B cell (primary cell): ENCODE measurements at regions not wholly inside any gene's neighbourhood (a gene's known extent, or its start where the extent isn't known, plus 50 kb on each side); places are given as distances from the start of the nearest gene placed in this dataset.

Experiments used
- ATAC-seq: fragments of 200-7000 bp; cut with Tn5 transposase; one replicate; pipeline ENCODE4 v1.10.0; 2021; ENCODE audit warnings: low read depth, mild to moderate bottlenecking, moderate number of reproducible peaks, moderate library complexity
- CTCF ChIA-PET: fragments of 350-600 bp; sonication (Branson Sonifier 250); formaldehyde crosslinking; loops from one replicate; lab custom pipeline; 2021; ENCODE audit warnings: antibody characterized with exemption, inconsistent platforms; lab: Charles Lee
- POLR2A ChIA-PET: fragments of 350-600 bp; sonication (Branson Sonifier 250); formaldehyde crosslinking; loops from one replicate; lab custom pipeline; 2021; ENCODE audit warnings: antibody characterized with exemption; lab: Charles Lee
- DNase-seq: peaks from one replicate; pipeline ENCODE4 v3.0.0; 2013
- H2AFZ ChIP-seq: 2 replicates; pipeline ENCODE4 v1.6.1; 2012; ENCODE audit warnings: mild to moderate bottlenecking, low read depth, low read length; ENCODE audit not compliant: insufficient read depth, poor library complexity, severe bottlenecking
- H3K27ac ChIP-seq, 2 donors: 1 replicate in 1 of 2; 2 replicates in 1 of 2; pipeline ENCODE4 v1.5.1; 2012 to 2013; ENCODE audit warnings: low read length in 2 of 2, mild to moderate bottlenecking in 2 of 2, moderate library complexity in 1 of 2
- H3K27me3 ChIP-seq, 4 experiments: fragments of 200-600 bp in 1 of 4; sonication (generic) in 1 of 4; replicated peaks in 1 of 4; 1 replicate in 2 of 4; 2 replicates in 2 of 4; pipeline versions ENCODE4 v1.6.1 to v1.7.0; 2013 to 2016; ENCODE audit warnings: low read length in 3 of 4, mild to moderate bottlenecking in 2 of 4, mixed read lengths in 1 of 4, moderate library complexity in 1 of 4; ENCODE audit not compliant: insufficient read depth in 4 of 4, control insufficient read depth in 3 of 4; ENCODE audit errors: control extremely low read depth in 1 of 4
- H3K36me3 ChIP-seq, 2 experiments: replicated peaks in 1 of 2; 1 replicate in 1 of 2; 2 replicates in 1 of 2; pipeline versions ENCODE4 v1.6.1 to v1.7.1; 2013; ENCODE audit warnings: low read length in 1 of 2; ENCODE audit not compliant: insufficient read depth in 2 of 2, control insufficient read depth in 1 of 2; ENCODE audit errors: control extremely low read depth in 1 of 2, extremely low read depth in 1 of 2
- H3K4me1 ChIP-seq, 2 donors: fragments of 200-600 bp in 1 of 2; sonication (generic) in 1 of 2; 1 replicate in 1 of 2; 2 replicates in 1 of 2; pipeline versions ENCODE4 v1.5.1 to v1.6.1; 2013 to 2017; ENCODE audit warnings: low read length in 2 of 2; ENCODE audit not compliant: control insufficient read depth in 2 of 2, insufficient read depth in 2 of 2
- H3K4me2 ChIP-seq: replicated peaks from 2 replicates; pipeline ENCODE3; 2012; ENCODE audit warnings: mild to moderate bottlenecking, low read depth, low read length; ENCODE audit not compliant: poor library complexity, severe bottlenecking
- H3K4me3 ChIP-seq, 5 experiments: fragments of 200-600 bp in 1 of 5; sonication (generic) in 1 of 5; 1 replicate in 3 of 5; 2 replicates in 2 of 5; pipeline versions ENCODE4 v1.5.1 to v1.7.0; 2011 to 2016; ENCODE audit warnings: low read length in 4 of 5, mild to moderate bottlenecking in 4 of 5, low read depth in 2 of 5, control low read depth in 1 of 5, moderate library complexity in 1 of 5; ENCODE audit not compliant: insufficient read depth in 1 of 5; ENCODE audit errors: control extremely low read depth in 1 of 5, extremely low read depth in 1 of 5
- H3K79me2 ChIP-seq: fragments of 200-600 bp; sonication (generic); one replicate; pipeline ENCODE4 v1.6.0; 2016; ENCODE audit warnings: low read length; ENCODE audit not compliant: control insufficient read depth, insufficient read depth
- H3K9ac ChIP-seq: fragments of 200-600 bp; sonication (generic); 2 replicates; pipeline ENCODE4 v1.6.1; 2017; ENCODE audit warnings: mild to moderate bottlenecking, low read length, moderate library complexity
- H3K9me3 ChIP-seq, 3 donors: one replicate each; pipeline versions ENCODE4 v1.6.1 to v1.7.1; 2013; ENCODE audit warnings: low read length in 2 of 3; ENCODE audit not compliant: control insufficient read depth in 2 of 3, insufficient read depth in 1 of 3; ENCODE audit errors: control extremely low read depth in 1 of 3
- H4K20me1 ChIP-seq: 2 replicates; pipeline ENCODE4 v1.6.0; 2012; ENCODE audit warnings: mild to moderate bottlenecking, low read length; ENCODE audit not compliant: insufficient read depth, control insufficient read depth, poor library complexity, severe bottlenecking
- H3K27ac Mint-ChIP-seq: one replicate; pipeline ENCODE4 v1.8.0; 2021; ENCODE audit warnings: mixed read lengths
- H3K27me3 Mint-ChIP-seq: one replicate; pipeline ENCODE4 v1.8.0; 2021; ENCODE audit warnings: mixed read lengths
- H3K4me1 Mint-ChIP-seq: one replicate; pipeline ENCODE4 v1.8.0; 2021; ENCODE audit warnings: mixed read lengths
- H3K4me3 Mint-ChIP-seq: one replicate; pipeline ENCODE4 v1.8.0; 2021; ENCODE audit warnings: mixed read lengths
- H3K9me3 Mint-ChIP-seq: one replicate; pipeline ENCODE4 v1.8.0; 2022; ENCODE audit warnings: mixed read lengths; ENCODE audit not compliant: insufficient read depth
- EZH2 ChIP-seq: IDR thresholded peaks from 2 replicates; pipeline ENCODE4 v1.6.1; 2012; ENCODE audit warnings: borderline replicate concordance, low read depth, mild to moderate bottlenecking, moderate library complexity, low read length; ENCODE audit not compliant: insufficient read depth, poor library complexity, severe bottlenecking
- WGBS: methylation state at CpG from one replicate; pipeline ENCODE4 v1.1.5; 2013; ENCODE audit warnings: missing lambda C conversion rate; ENCODE audit not compliant: insufficient coverage; 5-methylcytosine and 5-hydroxymethylcytosine counted together
- intact Hi-C: fragments of 100-400 bp; cut with micrococcal nuclease; formaldehyde crosslinking; loops from one replicate; pipeline ENCODE4 v1.10.0; 2022
- TF ChIP-seq, protein P1 (sequence below): fragments of 200-600 bp; IDR thresholded peaks from one replicate; pipeline ENCODE4 v1.8.0; 2022; ENCODE audit warnings: antibody characterized with exemption, mild to moderate bottlenecking

DNA sequence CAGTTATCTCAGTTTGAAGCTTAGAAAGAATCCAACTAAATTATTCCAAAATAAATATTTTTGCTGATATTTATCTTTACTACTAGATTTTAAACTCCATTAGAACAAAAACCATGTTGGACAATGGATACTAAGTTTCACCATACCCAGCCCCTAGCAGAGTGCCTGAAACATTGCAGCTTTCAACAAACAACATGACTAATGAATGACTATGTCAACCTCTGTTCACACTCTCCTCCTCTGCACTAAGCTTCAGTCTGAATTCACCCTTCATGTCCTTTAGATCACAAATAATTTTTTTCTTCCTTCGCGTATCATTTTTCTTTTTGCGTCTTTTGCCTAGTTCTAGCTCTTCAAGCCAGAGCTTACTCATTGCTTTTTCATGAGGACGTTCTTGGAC lies 315.2 kb downstream of the PCDH10 start:
- Histone ChIP-seq H3K4me1 (no peaks in the 10 kb centered on the region), H2AFZ (no peak overlapping the region), H3K9ac (no peak overlapping the region), H3K9me3 (peaks cover 0 to 4% (median 0%) of the 10 kb centered on the region in 3 donors), H3K36me3 (no peaks in the 10 kb centered on the region), H3K4me2 (no peak overlapping the region), H4K20me1 (no peaks in the 10 kb centered on the region), H3K79me2 (no peaks in the 10 kb centered on the region), H3K27ac (no peak overlapping the region), H3K4me3 (no peak overlapping the region), H3K27me3 (no peaks in the 10 kb centered on the region)
- peaks cover 6% of the 10 kb centered on the region for H3K9me3 Mint-ChIP-seq
- intact Hi-C loops: no loop called here
- no peak for DNase-seq
- TF ChIP-seq, protein P1, sequence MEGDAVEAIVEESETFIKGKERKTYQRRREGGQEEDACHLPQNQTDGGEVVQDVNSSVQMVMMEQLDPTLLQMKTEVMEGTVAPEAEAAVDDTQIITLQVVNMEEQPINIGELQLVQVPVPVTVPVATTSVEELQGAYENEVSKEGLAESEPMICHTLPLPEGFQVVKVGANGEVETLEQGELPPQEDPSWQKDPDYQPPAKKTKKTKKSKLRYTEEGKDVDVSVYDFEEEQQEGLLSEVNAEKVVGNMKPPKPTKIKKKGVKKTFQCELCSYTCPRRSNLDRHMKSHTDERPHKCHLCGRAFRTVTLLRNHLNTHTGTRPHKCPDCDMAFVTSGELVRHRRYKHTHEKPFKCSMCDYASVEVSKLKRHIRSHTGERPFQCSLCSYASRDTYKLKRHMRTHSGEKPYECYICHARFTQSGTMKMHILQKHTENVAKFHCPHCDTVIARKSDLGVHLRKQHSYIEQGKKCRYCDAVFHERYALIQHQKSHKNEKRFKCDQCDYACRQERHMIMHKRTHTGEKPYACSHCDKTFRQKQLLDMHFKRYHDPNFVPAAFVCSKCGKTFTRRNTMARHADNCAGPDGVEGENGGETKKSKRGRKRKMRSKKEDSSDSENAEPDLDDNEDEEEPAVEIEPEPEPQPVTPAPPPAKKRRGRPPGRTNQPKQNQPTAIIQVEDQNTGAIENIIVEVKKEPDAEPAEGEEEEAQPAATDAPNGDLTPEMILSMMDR: no peak
- TF ChIP-seq EZH2: no peak
- POLR2A ChIA-PET: no interaction called here
- 100% methylated on average over 3 of the region's 4 CpGs for WGBS
- no peak overlapping the region for H3K27ac Mint-ChIP-seq
- CTCF ChIA-PET: no interaction called here
- H3K27me3 Mint-ChIP-seq: no peaks in the 10 kb centered on the region
- no peaks in the 10 kb centered on the region for H3K4me1 Mint-ChIP-seq
- no peak for ATAC-seq
- H3K4me3 Mint-ChIP-seq: no peak overlapping the region

DNA sequence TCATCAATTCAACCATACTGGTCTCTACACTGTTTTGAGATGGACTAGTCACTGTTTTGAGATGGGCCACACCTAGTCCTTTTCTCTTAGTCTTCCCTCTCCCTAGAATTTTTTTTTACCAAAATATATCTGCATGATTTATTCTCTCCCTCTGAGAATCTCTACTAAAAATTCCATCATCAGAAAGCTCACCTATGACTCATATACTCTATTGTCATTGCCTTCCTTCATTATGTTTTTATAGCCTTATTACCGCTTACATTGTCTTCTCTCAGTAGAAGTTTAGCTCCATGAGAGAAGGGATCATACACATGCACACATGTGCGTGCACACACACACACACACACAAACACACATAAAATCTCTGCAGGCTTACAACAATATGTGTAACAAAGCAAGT lies 303.6 kb downstream of the PCDH10 start:
- Histone ChIP-seq H3K4me1 (no peaks in the 10 kb centered on the region), H3K9ac (no peak overlapping the region), H4K20me1 (no peaks in the 10 kb centered on the region), H3K9me3 (peaks cover 0 to 4% (median 0%) of the 10 kb centered on the region in 3 donors), H3K27ac (no peak overlapping the region), H3K36me3 (no peaks in the 10 kb centered on the region), H2AFZ (no peak overlapping the region), H3K4me2 (no peak overlapping the region), H3K4me3 (no peak overlapping the region), H3K27me3 (no peaks in the 10 kb centered on the region), H3K79me2 (no peaks in the 10 kb centered on the region)
- Mint-ChIP-seq H3K9me3 (peaks cover 3% of the 10 kb centered on the region), H3K27ac (no peak overlapping the region), H3K4me3 (no peak overlapping the region), H3K4me1 (no peaks in the 10 kb centered on the region), H3K27me3 (no peaks in the 10 kb centered on the region)
- CTCF ChIA-PET: no interaction called here
- intact Hi-C loops: no loop called here
- DNase-seq (no peak), ATAC-seq (no peak)
- TF ChIP-seq, protein P1: no peak
- no peak for TF ChIP-seq EZH2
- POLR2A ChIA-PET: no interaction called here
- no CpG with 5 or more reads among the region's 2 CpGs for WGBS
